Erythroblast (primary cell): ENCODE measurements at regions not wholly inside any gene's neighbourhood (a gene's known extent, or its start where the extent isn't known, plus 50 kb on each side); places are given as distances from the start of the nearest gene placed in this dataset.

ENCODE experiments used
- GATA1 ChIP-seq: IDR thresholded peaks from 2 replicates; pipeline ENCODE4 v1.6.1; 2011; ENCODE audit warnings: low read depth, mild to moderate bottlenecking, control low read depth, low read length, moderate library complexity
- POLR2A ChIP-seq: IDR thresholded peaks from 2 replicates; pipeline ENCODE4 v1.6.1; 2011; ENCODE audit warnings: mild to moderate bottlenecking, low read length

DNA sequence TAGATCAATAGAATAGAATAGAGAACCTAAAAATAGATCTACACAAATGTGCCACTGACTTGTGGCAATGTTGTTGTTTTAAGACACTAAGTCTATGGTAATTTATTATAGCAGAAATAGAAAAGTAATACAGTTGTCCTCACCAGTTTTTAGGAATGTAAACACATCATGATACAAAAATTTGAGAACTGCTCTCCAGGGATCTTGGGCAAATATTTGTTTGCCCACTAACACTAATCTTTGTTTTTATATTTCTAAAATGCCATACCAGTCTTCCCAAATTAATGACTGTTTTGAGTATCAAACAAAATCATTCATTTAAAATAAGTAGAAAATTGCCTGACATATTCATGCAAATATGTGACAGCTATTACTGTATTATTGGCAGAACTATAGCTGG lies 297.6 kb downstream of the BRINP1 start:
- no peak for TF ChIP-seq POLR2A
- TF ChIP-seq GATA1, result no peak
